Fibroblast of mammary gland (primary cell): ENCODE measurements at regions not wholly inside any gene's neighbourhood (a gene's known extent, or its start where the extent isn't known, plus 50 kb on each side); places are given as distances from the start of the nearest gene placed in this dataset.
"Not testable (repeated sequence)": the region's sequence is repeated elsewhere in the genome, so short reads cannot be mapped to it uniquely, and the experiment has no call there.

Source experiments
- DNase-seq: peaks from one replicate; pipeline ENCODE4 v3.0.0-alpha.2; 2010; ENCODE audit warnings: low read depth
- H3K4me3 ChIP-seq: 2 replicates; pipeline ENCODE4 v1.5.1; 2011; ENCODE audit warnings: low read depth, mild to moderate bottlenecking, low read length, moderate library complexity; ENCODE audit not compliant: control insufficient read depth
- CTCF ChIP-seq: conservative IDR thresholded peaks from 2 replicates; pipeline ENCODE4 v1.5.1; 2011; ENCODE audit warnings: low read depth, low read length, inconsistent platforms; ENCODE audit not compliant: control insufficient read depth, insufficient read depth

GRCh38 chr2:38243186-38243880, 133.7 kb downstream of the ATL2 start:
- no peak for DNase-seq
- no peak for TF ChIP-seq CTCF
- no peak overlapping the region for H3K4me3 ChIP-seq

DNA sequence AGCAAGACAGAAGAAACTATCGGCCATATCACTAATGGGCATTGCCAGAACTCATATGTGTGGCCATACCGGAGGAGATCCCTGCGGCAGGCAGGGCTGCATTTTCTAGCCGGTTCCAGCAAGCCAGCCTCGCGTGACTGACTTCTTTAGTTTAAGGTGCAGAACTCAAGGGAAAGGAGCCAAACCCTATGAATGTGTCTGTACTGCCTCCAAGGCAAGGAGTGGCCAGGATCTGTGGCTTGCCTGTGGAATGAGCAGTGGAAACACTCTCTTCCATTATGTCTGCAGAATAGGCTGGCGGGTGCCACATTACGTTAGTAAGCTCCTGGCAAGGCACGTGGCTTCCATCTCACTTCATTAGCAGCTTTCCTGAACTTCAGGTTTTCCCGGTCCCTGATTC, 137.6 kb downstream of the ATL2 start:
- peak; percentile 57 for DNase-seq
- no peak for TF ChIP-seq CTCF
- no peak overlapping the region for H3K4me3 ChIP-seq

GRCh38 chr2:38238705-38239104, 138.4 kb downstream of the ATL2 start:
- not testable (repeated sequence) for H3K4me3 ChIP-seq, DNase-seq

DNA sequence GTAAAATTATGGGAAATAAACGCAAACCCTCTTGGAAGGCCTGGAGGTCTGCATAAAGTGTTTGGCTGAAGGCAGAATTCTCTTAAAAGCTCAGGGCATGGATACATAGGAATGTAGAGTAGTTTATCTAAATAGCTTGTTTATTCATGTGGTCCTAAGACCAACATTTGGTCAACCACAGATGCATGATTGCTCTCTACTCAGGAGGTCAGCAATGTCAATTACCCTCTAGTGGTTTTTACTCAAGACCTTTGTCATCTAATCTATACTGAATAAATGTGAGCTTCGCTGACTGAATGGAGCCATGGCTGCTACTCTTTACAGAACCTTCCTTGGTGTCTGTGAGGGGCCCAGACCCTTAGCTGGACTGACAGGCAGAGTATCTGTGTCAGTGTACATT, 139.8 kb downstream of the ATL2 start:
- DNase-seq, result no peak
- no peak for TF ChIP-seq CTCF

DNA sequence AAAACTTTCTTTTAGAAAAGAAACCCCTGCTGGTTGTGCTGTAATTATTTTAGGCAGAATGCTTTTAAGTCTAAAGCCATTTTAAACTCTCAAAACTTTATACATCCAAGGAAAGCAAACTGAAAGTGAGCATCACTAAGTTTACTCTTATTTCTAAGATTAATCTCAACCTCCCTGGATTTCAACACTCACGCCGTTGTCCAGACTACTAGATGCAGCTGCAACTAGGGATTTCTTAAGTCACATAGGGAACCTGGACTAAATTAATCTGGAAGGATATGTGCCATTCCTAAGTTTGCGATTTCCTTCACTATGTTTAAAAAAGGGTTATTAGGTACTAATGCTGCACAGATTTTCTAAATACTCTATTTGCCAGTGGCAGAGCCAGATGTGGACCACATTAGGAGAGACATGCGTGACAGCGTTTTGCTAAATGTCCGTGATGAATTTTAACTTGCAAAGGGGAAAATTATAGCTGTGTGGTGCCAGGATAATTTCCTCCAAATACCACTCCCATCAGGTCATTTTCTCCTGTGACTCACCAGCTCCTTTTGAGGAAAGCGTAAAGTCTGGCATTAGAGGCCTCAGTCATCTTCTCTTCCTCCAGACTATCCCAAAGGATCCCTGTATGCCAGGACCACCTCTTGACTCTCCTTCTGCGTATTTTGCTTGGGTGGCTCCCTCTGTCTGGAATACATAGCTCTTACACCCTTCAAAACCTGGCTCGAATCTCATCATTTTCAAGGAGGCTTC, 143.7 kb downstream of the ATL2 start:
- TF ChIP-seq CTCF, result peak; percentile 52
- no peak overlapping the region for H3K4me3 ChIP-seq
- DNase-seq, result peak; percentile 94

More for the DNA sequence above, 139.8 kb downstream of the ATL2 start:
- H3K4me3 ChIP-seq, result no peak overlapping the region

- no peak for TF ChIP-seq CTCF
- no peak for DNase-seq
- H3K4me3 ChIP-seq, result no peak overlapping the region
Observed at GRCh38 chr2:38232454-38232853, 144.6 kb downstream of the ATL2 start.

GRCh38 chr2:38230756-38231155, 146.3 kb downstream of the ATL2 start:
- H3K4me3 ChIP-seq, result no peak overlapping the region
- TF ChIP-seq CTCF, result no peak
- DNase-seq, result no peak
